ENCODE measurements at regions not wholly inside any gene's neighbourhood (a gene's known extent, or its start where the extent isn't known, plus 50 kb on each side); places are given as distances from the start of the nearest gene placed in this dataset.

DNA sequence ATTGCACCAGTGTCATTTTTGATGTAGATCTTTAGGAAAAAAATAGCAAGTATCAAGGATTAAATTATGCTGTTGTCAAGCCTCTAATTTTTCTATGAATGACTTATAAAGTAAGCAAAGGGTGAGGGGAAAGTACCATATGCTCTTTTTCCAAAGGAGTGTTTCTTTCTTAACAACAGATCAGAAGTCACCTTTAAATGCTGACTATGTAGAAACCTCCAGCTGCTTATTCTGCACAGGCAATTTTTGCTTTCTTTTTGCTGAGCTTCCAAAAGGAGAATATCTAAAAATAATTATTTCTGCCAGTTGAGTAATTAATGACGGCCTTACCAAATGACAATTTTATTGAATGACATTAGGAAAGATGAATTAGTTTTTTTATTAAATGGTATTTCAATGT lies 390.6 kb upstream of the MANEA start:
- TF ChIP-seq, protein P1, sequence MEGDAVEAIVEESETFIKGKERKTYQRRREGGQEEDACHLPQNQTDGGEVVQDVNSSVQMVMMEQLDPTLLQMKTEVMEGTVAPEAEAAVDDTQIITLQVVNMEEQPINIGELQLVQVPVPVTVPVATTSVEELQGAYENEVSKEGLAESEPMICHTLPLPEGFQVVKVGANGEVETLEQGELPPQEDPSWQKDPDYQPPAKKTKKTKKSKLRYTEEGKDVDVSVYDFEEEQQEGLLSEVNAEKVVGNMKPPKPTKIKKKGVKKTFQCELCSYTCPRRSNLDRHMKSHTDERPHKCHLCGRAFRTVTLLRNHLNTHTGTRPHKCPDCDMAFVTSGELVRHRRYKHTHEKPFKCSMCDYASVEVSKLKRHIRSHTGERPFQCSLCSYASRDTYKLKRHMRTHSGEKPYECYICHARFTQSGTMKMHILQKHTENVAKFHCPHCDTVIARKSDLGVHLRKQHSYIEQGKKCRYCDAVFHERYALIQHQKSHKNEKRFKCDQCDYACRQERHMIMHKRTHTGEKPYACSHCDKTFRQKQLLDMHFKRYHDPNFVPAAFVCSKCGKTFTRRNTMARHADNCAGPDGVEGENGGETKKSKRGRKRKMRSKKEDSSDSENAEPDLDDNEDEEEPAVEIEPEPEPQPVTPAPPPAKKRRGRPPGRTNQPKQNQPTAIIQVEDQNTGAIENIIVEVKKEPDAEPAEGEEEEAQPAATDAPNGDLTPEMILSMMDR (IDR thresholded peaks at IDR 0.05): no peak
- no peak for TF ChIP-seq FOXM1 (IDR thresholded peaks at IDR 0.05; ENCODE audit: low read depth)
- TF ChIP-seq YY1 (IDR thresholded peaks at IDR 0.05; ENCODE audit: low read depth): no peak
- TF ChIP-seq, protein P2, sequence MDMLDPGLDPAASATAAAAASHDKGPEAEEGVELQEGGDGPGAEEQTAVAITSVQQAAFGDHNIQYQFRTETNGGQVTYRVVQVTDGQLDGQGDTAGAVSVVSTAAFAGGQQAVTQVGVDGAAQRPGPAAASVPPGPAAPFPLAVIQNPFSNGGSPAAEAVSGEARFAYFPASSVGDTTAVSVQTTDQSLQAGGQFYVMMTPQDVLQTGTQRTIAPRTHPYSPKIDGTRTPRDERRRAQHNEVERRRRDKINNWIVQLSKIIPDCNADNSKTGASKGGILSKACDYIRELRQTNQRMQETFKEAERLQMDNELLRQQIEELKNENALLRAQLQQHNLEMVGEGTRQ (IDR thresholded peaks at IDR 0.05; ENCODE audit: borderline replicate concordance, low read depth, low read length): no peak
- TF ChIP-seq SIN3A (IDR thresholded peaks at IDR 0.05; ENCODE audit: borderline replicate concordance, low read depth, low read length): no peak
- TF ChIP-seq EZH2phosphoT487 (IDR thresholded peaks at IDR 0.05; ENCODE audit: borderline replicate concordance, low read depth): no peak
- TF ChIP-seq GATA2 (CRISPR knock-in tag; IDR thresholded peaks at IDR 0.05): no peak
- TF ChIP-seq SMC3 (IDR thresholded peaks at IDR 0.05; ENCODE audit: low read depth, low read length): no peak
- TF ChIP-seq POLR2AphosphoS5 (IDR thresholded peaks at IDR 0.05; ENCODE audit: low read depth, low read length): no peak
- no peak for TF ChIP-seq RCOR1 (IDR thresholded peaks at IDR 0.05; ENCODE audit: low read length)
- TF ChIP-seq, protein P3, sequence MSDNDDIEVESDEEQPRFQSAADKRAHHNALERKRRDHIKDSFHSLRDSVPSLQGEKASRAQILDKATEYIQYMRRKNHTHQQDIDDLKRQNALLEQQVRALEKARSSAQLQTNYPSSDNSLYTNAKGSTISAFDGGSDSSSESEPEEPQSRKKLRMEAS (IDR thresholded peaks at IDR 0.05; ENCODE audit: low read depth): no peak
- TF ChIP-seq TEAD4 (IDR thresholded peaks at IDR 0.05; ENCODE audit: borderline replicate concordance, insufficient read depth): no peak
- TF ChIP-seq MXI1 (IDR thresholded peaks at IDR 0.05; ENCODE audit: low read depth, low read length): no peak
